Keratinocyte (primary cell): ENCODE measurements at regions not wholly inside any gene's neighbourhood (a gene's known extent, or its start where the extent isn't known, plus 50 kb on each side); places are given as distances from the start of the nearest gene placed in this dataset.

Source experiments
- EZH2 ChIP-seq: IDR thresholded peaks from one replicate; pipeline ENCODE4 v1.6.1; 2012; ENCODE audit warnings: inconsistent platforms, mild to moderate bottlenecking, low read length, moderate library complexity
- TF ChIP-seq, protein P1 (sequence below), 3 experiments: IDR thresholded peaks in 1 of 3; conservative IDR thresholded peaks in 1 of 3; optimal IDR thresholded peaks in 1 of 3; 2 replicates in 2 of 3; 3 replicates in 1 of 3; pipeline versions ENCODE3 to v1.5.1; 2011; ENCODE audit warnings: low read length in 3 of 3, mild to moderate bottlenecking in 3 of 3, moderate library complexity in 2 of 3, control low read depth in 1 of 3, inconsistent platforms in 1 of 3; ENCODE audit not compliant: insufficient read depth in 2 of 3; ENCODE audit errors: extremely low read depth in 1 of 3

DNA sequence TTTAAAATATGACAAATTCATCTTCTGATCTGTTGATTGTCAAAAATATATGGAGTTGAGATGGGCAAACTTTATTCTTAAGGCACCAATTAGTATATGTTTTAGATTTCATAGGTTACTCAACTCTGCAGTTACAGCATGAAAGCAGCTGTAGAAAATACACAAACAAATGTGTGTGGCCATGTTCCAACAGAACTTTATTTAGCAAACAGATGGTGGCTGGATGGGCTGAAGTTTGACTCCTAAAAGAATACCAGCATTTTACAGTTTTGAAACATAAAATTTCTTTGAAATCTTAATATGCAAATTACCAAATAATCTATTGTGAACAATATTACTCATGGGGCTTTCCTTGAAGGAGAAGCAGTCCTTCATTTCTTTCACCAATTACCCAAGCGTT is 1206.0 kb upstream of the LRRTM3 start:
- TF ChIP-seq, protein P1, sequence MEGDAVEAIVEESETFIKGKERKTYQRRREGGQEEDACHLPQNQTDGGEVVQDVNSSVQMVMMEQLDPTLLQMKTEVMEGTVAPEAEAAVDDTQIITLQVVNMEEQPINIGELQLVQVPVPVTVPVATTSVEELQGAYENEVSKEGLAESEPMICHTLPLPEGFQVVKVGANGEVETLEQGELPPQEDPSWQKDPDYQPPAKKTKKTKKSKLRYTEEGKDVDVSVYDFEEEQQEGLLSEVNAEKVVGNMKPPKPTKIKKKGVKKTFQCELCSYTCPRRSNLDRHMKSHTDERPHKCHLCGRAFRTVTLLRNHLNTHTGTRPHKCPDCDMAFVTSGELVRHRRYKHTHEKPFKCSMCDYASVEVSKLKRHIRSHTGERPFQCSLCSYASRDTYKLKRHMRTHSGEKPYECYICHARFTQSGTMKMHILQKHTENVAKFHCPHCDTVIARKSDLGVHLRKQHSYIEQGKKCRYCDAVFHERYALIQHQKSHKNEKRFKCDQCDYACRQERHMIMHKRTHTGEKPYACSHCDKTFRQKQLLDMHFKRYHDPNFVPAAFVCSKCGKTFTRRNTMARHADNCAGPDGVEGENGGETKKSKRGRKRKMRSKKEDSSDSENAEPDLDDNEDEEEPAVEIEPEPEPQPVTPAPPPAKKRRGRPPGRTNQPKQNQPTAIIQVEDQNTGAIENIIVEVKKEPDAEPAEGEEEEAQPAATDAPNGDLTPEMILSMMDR (optimal IDR thresholded peaks at IDR 0.05 in 1 of 3, IDR thresholded peaks at IDR 0.05 in 1 of 3, conservative IDR thresholded peaks at IDR 0.05 in 1 of 3; ENCODE audit: extremely low read depth in 1 of 3, insufficient read depth in 2 of 3, low read length in 3 of 3): no peak
- TF ChIP-seq EZH2: no peak
